B cell (primary cell): ENCODE measurements at regions not wholly inside any gene's neighbourhood (a gene's known extent, or its start where the extent isn't known, plus 50 kb on each side); places are given as distances from the start of the nearest gene placed in this dataset.

Experiments
- ATAC-seq: fragments of 200-7000 bp; cut with Tn5 transposase; one replicate; pipeline ENCODE4 v1.10.0; 2021; ENCODE audit warnings: low read depth, mild to moderate bottlenecking, moderate number of reproducible peaks, moderate library complexity
- CTCF ChIA-PET: fragments of 350-600 bp; sonication (Branson Sonifier 250); formaldehyde crosslinking; loops from one replicate; lab custom pipeline; 2021; ENCODE audit warnings: antibody characterized with exemption, inconsistent platforms; lab: Charles Lee
- POLR2A ChIA-PET: fragments of 350-600 bp; sonication (Branson Sonifier 250); formaldehyde crosslinking; loops from one replicate; lab custom pipeline; 2021; ENCODE audit warnings: antibody characterized with exemption; lab: Charles Lee
- DNase-seq: peaks from one replicate; pipeline ENCODE4 v3.0.0; 2013
- H2AFZ ChIP-seq: 2 replicates; pipeline ENCODE4 v1.6.1; 2012; ENCODE audit warnings: mild to moderate bottlenecking, low read depth, low read length; ENCODE audit not compliant: insufficient read depth, poor library complexity, severe bottlenecking
- H3K27ac ChIP-seq, 2 donors: 1 replicate in 1 of 2; 2 replicates in 1 of 2; pipeline ENCODE4 v1.5.1; 2012 to 2013; ENCODE audit warnings: low read length in 2 of 2, mild to moderate bottlenecking in 2 of 2, moderate library complexity in 1 of 2
- H3K27me3 ChIP-seq, 4 experiments: fragments of 200-600 bp in 1 of 4; sonication (generic) in 1 of 4; replicated peaks in 1 of 4; 1 replicate in 2 of 4; 2 replicates in 2 of 4; pipeline versions ENCODE4 v1.6.1 to v1.7.0; 2013 to 2016; ENCODE audit warnings: low read length in 3 of 4, mild to moderate bottlenecking in 2 of 4, mixed read lengths in 1 of 4, moderate library complexity in 1 of 4; ENCODE audit not compliant: insufficient read depth in 4 of 4, control insufficient read depth in 3 of 4; ENCODE audit errors: control extremely low read depth in 1 of 4
- H3K36me3 ChIP-seq, 2 experiments: replicated peaks in 1 of 2; 1 replicate in 1 of 2; 2 replicates in 1 of 2; pipeline versions ENCODE4 v1.6.1 to v1.7.1; 2013; ENCODE audit warnings: low read length in 1 of 2; ENCODE audit not compliant: insufficient read depth in 2 of 2, control insufficient read depth in 1 of 2; ENCODE audit errors: control extremely low read depth in 1 of 2, extremely low read depth in 1 of 2
- H3K4me1 ChIP-seq, 2 donors: fragments of 200-600 bp in 1 of 2; sonication (generic) in 1 of 2; 1 replicate in 1 of 2; 2 replicates in 1 of 2; pipeline versions ENCODE4 v1.5.1 to v1.6.1; 2013 to 2017; ENCODE audit warnings: low read length in 2 of 2; ENCODE audit not compliant: control insufficient read depth in 2 of 2, insufficient read depth in 2 of 2
- H3K4me2 ChIP-seq: replicated peaks from 2 replicates; pipeline ENCODE3; 2012; ENCODE audit warnings: mild to moderate bottlenecking, low read depth, low read length; ENCODE audit not compliant: poor library complexity, severe bottlenecking
- H3K4me3 ChIP-seq, 5 experiments: fragments of 200-600 bp in 1 of 5; sonication (generic) in 1 of 5; 1 replicate in 3 of 5; 2 replicates in 2 of 5; pipeline versions ENCODE4 v1.5.1 to v1.7.0; 2011 to 2016; ENCODE audit warnings: low read length in 4 of 5, mild to moderate bottlenecking in 4 of 5, low read depth in 2 of 5, control low read depth in 1 of 5, moderate library complexity in 1 of 5; ENCODE audit not compliant: insufficient read depth in 1 of 5; ENCODE audit errors: control extremely low read depth in 1 of 5, extremely low read depth in 1 of 5
- H3K79me2 ChIP-seq: fragments of 200-600 bp; sonication (generic); one replicate; pipeline ENCODE4 v1.6.0; 2016; ENCODE audit warnings: low read length; ENCODE audit not compliant: control insufficient read depth, insufficient read depth
- H3K9ac ChIP-seq: fragments of 200-600 bp; sonication (generic); 2 replicates; pipeline ENCODE4 v1.6.1; 2017; ENCODE audit warnings: mild to moderate bottlenecking, low read length, moderate library complexity
- H3K9me3 ChIP-seq, 3 donors: one replicate each; pipeline versions ENCODE4 v1.6.1 to v1.7.1; 2013; ENCODE audit warnings: low read length in 2 of 3; ENCODE audit not compliant: control insufficient read depth in 2 of 3, insufficient read depth in 1 of 3; ENCODE audit errors: control extremely low read depth in 1 of 3
- H4K20me1 ChIP-seq: 2 replicates; pipeline ENCODE4 v1.6.0; 2012; ENCODE audit warnings: mild to moderate bottlenecking, low read length; ENCODE audit not compliant: insufficient read depth, control insufficient read depth, poor library complexity, severe bottlenecking
- H3K27ac Mint-ChIP-seq: one replicate; pipeline ENCODE4 v1.8.0; 2021; ENCODE audit warnings: mixed read lengths
- H3K27me3 Mint-ChIP-seq: one replicate; pipeline ENCODE4 v1.8.0; 2021; ENCODE audit warnings: mixed read lengths
- H3K4me1 Mint-ChIP-seq: one replicate; pipeline ENCODE4 v1.8.0; 2021; ENCODE audit warnings: mixed read lengths
- H3K4me3 Mint-ChIP-seq: one replicate; pipeline ENCODE4 v1.8.0; 2021; ENCODE audit warnings: mixed read lengths
- H3K9me3 Mint-ChIP-seq: one replicate; pipeline ENCODE4 v1.8.0; 2022; ENCODE audit warnings: mixed read lengths; ENCODE audit not compliant: insufficient read depth
- CTCF ChIP-seq: fragments of 200-600 bp; IDR thresholded peaks from one replicate; pipeline ENCODE4 v1.8.0; 2022; ENCODE audit warnings: antibody characterized with exemption, mild to moderate bottlenecking
- EZH2 ChIP-seq: IDR thresholded peaks from 2 replicates; pipeline ENCODE4 v1.6.1; 2012; ENCODE audit warnings: borderline replicate concordance, low read depth, mild to moderate bottlenecking, moderate library complexity, low read length; ENCODE audit not compliant: insufficient read depth, poor library complexity, severe bottlenecking
- WGBS: methylation state at CpG from one replicate; pipeline ENCODE4 v1.1.5; 2013; ENCODE audit warnings: missing lambda C conversion rate; ENCODE audit not compliant: insufficient coverage; 5-methylcytosine and 5-hydroxymethylcytosine counted together
- intact Hi-C: fragments of 100-400 bp; cut with micrococcal nuclease; formaldehyde crosslinking; loops from one replicate; pipeline ENCODE4 v1.10.0; 2022

- Mint-ChIP-seq H3K9me3 (no peaks in the 10 kb centered on the region), H3K4me3 (no peak overlapping the region), H3K27ac (no peak overlapping the region), H3K4me1 (no peaks in the 10 kb centered on the region), H3K27me3 (no peaks in the 10 kb centered on the region)
- DNase-seq (no peak), ATAC-seq (no peak)
- H3K9me3 ChIP-seq = peaks cover 0 to 5% (median 0%) of the 10 kb centered on the region in 3 donors
- H3K27me3 ChIP-seq = no peaks in the 10 kb centered on the region
- intact Hi-C loops = no loop called here
- H3K27ac ChIP-seq = no peak overlapping the region
- no peak overlapping the region for H3K9ac ChIP-seq
- no peaks in the 10 kb centered on the region for H3K4me1 ChIP-seq
- WGBS = 72% methylated on average over 3 of the region's 3 CpGs
- no peak overlapping the region for H3K4me3 ChIP-seq
- no peak overlapping the region for H2AFZ ChIP-seq
- ChIA-PET CTCF (no interaction called here), POLR2A (no interaction called here)
- TF ChIP-seq CTCF (no peak), EZH2 (no peak)
- no peaks in the 10 kb centered on the region for H3K79me2 ChIP-seq
- no peaks in the 10 kb centered on the region for H4K20me1 ChIP-seq
- H3K36me3 ChIP-seq = no peaks in the 10 kb centered on the region
- no peak overlapping the region for H3K4me2 ChIP-seq
Observed at GRCh38 chr14:87638196-87638595, 354.8 kb downstream of the GALC start.

GRCh38 chr14:87635442-87635841 is 357.5 kb downstream of the GALC start:
- Histone ChIP-seq H4K20me1 (no peaks in the 10 kb centered on the region), H3K79me2 (no peaks in the 10 kb centered on the region), H3K36me3 (no peaks in the 10 kb centered on the region), H3K27me3 (no peaks in the 10 kb centered on the region), H3K4me3 (no peak overlapping the region), H3K4me2 (no peak overlapping the region), H3K9me3 (peaks cover 0 to 5% (median 0%) of the 10 kb centered on the region in 3 donors), H3K27ac (no peak overlapping the region), H3K9ac (no peak overlapping the region), H3K4me1 (no peaks in the 10 kb centered on the region), H2AFZ (no peak overlapping the region)
- DNase-seq (no peak), ATAC-seq (no peak)
- WGBS = no CpG with 5 or more reads among the region's 3 CpGs
- no peak for TF ChIP-seq CTCF
- no peak for TF ChIP-seq EZH2
- H3K4me3 Mint-ChIP-seq = no peak overlapping the region
- no peaks in the 10 kb centered on the region for H3K27me3 Mint-ChIP-seq
- H3K27ac Mint-ChIP-seq = no peak overlapping the region
- POLR2A ChIA-PET = no interaction called here
- H3K9me3 Mint-ChIP-seq = no peaks in the 10 kb centered on the region
- H3K4me1 Mint-ChIP-seq = no peaks in the 10 kb centered on the region
- CTCF ChIA-PET = no interaction called here
- intact Hi-C loops = no loop called here
